SK-N-SH (cell line): ENCODE measurements at regions not wholly inside any gene's neighbourhood (a gene's known extent, or its start where the extent isn't known, plus 50 kb on each side); places are given as distances from the start of the nearest gene placed in this dataset.

Experiments used
- CTCF ChIA-PET: fragments of 300-600, 350-600 bp; formaldehyde crosslinking; extraction: SDS; loops from one replicate; lab custom pipeline; 2021; lab: Yijun Ruan, JAX
- POLR2A ChIA-PET: fragments of 350-600 bp; sonication (Branson Sonifier 250); formaldehyde crosslinking; extraction: SDS; loops from one replicate; lab custom pipeline; 2020; ENCODE audit warnings: antibody characterized with exemption, inconsistent platforms; lab: Yijun Ruan, JAX
- DNase-seq: peaks from one replicate; pipeline ENCODE4 v3.0.0; 2012
- H2AFZ ChIP-seq: fragments of 200-600 bp; sonication (generic); 2 replicates; pipeline ENCODE4 v1.8.1; 2016; ENCODE audit warnings: antibody characterized with exemption, mild to moderate bottlenecking, low read depth
- H3F3A ChIP-seq: fragments of 200-600 bp; sonication (generic); replicated peaks from 2 replicates; pipeline ENCODE3; 2016; ENCODE audit warnings: antibody characterized with exemption, mild to moderate bottlenecking; ENCODE audit not compliant: insufficient read depth
- H3K27ac ChIP-seq, 2 experiments: fragments of 200-500 bp in 1 of 2; fragments of 200-600 bp in 1 of 2; sonication (Bioruptor generic) in 1 of 2; sonication (generic), shearing (Covaris generic) in 1 of 2; 2 replicates each; pipeline versions ENCODE4 v1.5.1 to v1.6.1; 2014 to 2016; ENCODE audit warnings: low read depth in 2 of 2, inconsistent platforms in 1 of 2, low read length in 1 of 2, mild to moderate bottlenecking in 1 of 2, mixed read lengths in 1 of 2
- H3K27me3 ChIP-seq: fragments of 200-600 bp; sonication (generic), shearing (Covaris generic); 2 replicates; pipeline ENCODE4 v1.6.1; 2016; ENCODE audit warnings: mixed run types; ENCODE audit not compliant: insufficient read depth
- H3K36me3 ChIP-seq, 2 experiments: fragments of 200-500 bp in 1 of 2; fragments of 200-600 bp in 1 of 2; sonication (Bioruptor generic) in 1 of 2; sonication (generic) in 1 of 2; replicated peaks in 1 of 2; 2 replicates each; pipeline versions ENCODE3 to v1.5.1; 2014 to 2016; ENCODE audit warnings: low read length in 1 of 2, mild to moderate bottlenecking in 1 of 2; ENCODE audit not compliant: insufficient read depth in 2 of 2, control insufficient read depth in 1 of 2
- H3K4me1 ChIP-seq, 2 experiments: fragments of 200-500 bp in 1 of 2; fragments of 200-600 bp in 1 of 2; sonication (Bioruptor generic) in 1 of 2; sonication (generic), shearing (Covaris generic) in 1 of 2; 2 replicates each; pipeline versions ENCODE4 v1.5.1 to v1.6.1; 2014 to 2016; ENCODE audit warnings: low read depth in 1 of 2, low read length in 1 of 2, mixed run types in 1 of 2; ENCODE audit not compliant: insufficient read depth in 2 of 2, control insufficient read depth in 1 of 2
- H3K4me2 ChIP-seq: fragments of 200-600 bp; sonication (generic), shearing (Covaris generic); 2 replicates; pipeline ENCODE4 v1.6.1; 2017; ENCODE audit warnings: mixed run types
- H3K4me3 ChIP-seq, 2 experiments: fragments of 200-500 bp in 1 of 2; fragments of 200-600 bp in 1 of 2; sonication (Bioruptor generic) in 1 of 2; sonication (generic), shearing (Covaris generic) in 1 of 2; 2 replicates each; pipeline versions ENCODE4 v1.5.1 to v1.8.1; 2014 to 2016; ENCODE audit warnings: low read depth in 2 of 2, inconsistent platforms in 1 of 2, low read length in 1 of 2, mild to moderate bottlenecking in 1 of 2, mixed read lengths in 1 of 2, moderate library complexity in 1 of 2
- H3K79me2 ChIP-seq: fragments of 200-600 bp; sonication (generic); 2 replicates; pipeline ENCODE4 v1.8.1; 2017; ENCODE audit warnings: mild to moderate bottlenecking; ENCODE audit not compliant: insufficient read depth
- H3K9ac ChIP-seq: fragments of 200-600 bp; sonication (generic); 2 replicates; pipeline ENCODE4 v1.6.1; 2017; ENCODE audit warnings: mixed run types
- H3K9me2 ChIP-seq: fragments of 200-600 bp; sonication (generic); 2 replicates; pipeline ENCODE4 v1.6.1; 2017; ENCODE audit warnings: mixed run types
- H3K9me3 ChIP-seq: fragments of 200-600 bp; sonication (generic); 2 replicates; pipeline ENCODE4 v1.6.1; 2017; ENCODE audit warnings: mixed run types, mild to moderate bottlenecking, moderate library complexity
- H4K20me1 ChIP-seq: fragments of 200-600 bp; sonication (generic); 2 replicates; pipeline ENCODE4 v1.6.1; 2017; ENCODE audit warnings: mild to moderate bottlenecking, mixed run types; ENCODE audit not compliant: insufficient read depth
- CHD2 ChIP-seq: fragments of 150-350 bp; IDR thresholded peaks from 2 replicates; pipeline ENCODE4 v1.6.1; 2018; ENCODE audit warnings: low read length; ENCODE audit not compliant: partially characterized antibody
- ELF1 ChIP-seq: IDR thresholded peaks from 2 replicates; pipeline ENCODE4 v1.4.0; 2012
- EP300 ChIP-seq, 2 experiments: IDR thresholded peaks; 2 replicates each; pipeline versions ENCODE4 v1.4.0 to v1.6.1; 2012; ENCODE audit warnings: borderline replicate concordance in 1 of 2, low read depth in 1 of 2, low read length in 1 of 2
- EZH2phosphoT487 ChIP-seq: fragments of 200-600 bp; sonication (generic); IDR thresholded peaks from 2 replicates; pipeline ENCODE4 v1.6.1; 2017; ENCODE audit warnings: low read depth, mixed run types, mild to moderate bottlenecking, antibody characterized with exemption, moderate library complexity, borderline replicate concordance
- FOSL2 ChIP-seq: IDR thresholded peaks from 2 replicates; pipeline ENCODE4 v1.4.0; 2012; ENCODE audit warnings: low read depth, mild to moderate bottlenecking, moderate library complexity, borderline replicate concordance
- FOXM1 ChIP-seq: IDR thresholded peaks from 2 replicates; pipeline ENCODE4 v1.4.0; 2012; ENCODE audit warnings: low read depth, mild to moderate bottlenecking
- GABPA ChIP-seq: IDR thresholded peaks from 2 replicates; pipeline ENCODE4 v1.4.0; 2012; ENCODE audit warnings: low read depth, mild to moderate bottlenecking
- GATA2 ChIP-seq: sonication (generic); formaldehyde crosslinking; IDR thresholded peaks from 2 replicates; pipeline ENCODE4 v1.5.0; 2020; ENCODE audit warnings: mild to moderate bottlenecking, missing genetic modification reagents
- IRF3 ChIP-seq: fragments of 150-350 bp; IDR thresholded peaks from 2 replicates; pipeline ENCODE4 v1.6.1; 2016; ENCODE audit warnings: mild to moderate bottlenecking, low read depth, low read length
- MAX ChIP-seq: IDR thresholded peaks from 2 replicates; pipeline ENCODE4 v1.4.0; 2012; ENCODE audit warnings: low read depth
- MEF2A ChIP-seq: IDR thresholded peaks from 2 replicates; pipeline ENCODE4 v1.4.0; 2012; ENCODE audit warnings: low read depth, borderline replicate concordance
- RAD21 ChIP-seq: IDR thresholded peaks from 2 replicates; pipeline ENCODE4 v1.6.1; 2012; ENCODE audit warnings: mild to moderate bottlenecking, low read length
- RXRA ChIP-seq: IDR thresholded peaks from 2 replicates; pipeline ENCODE4 v1.4.0; 2012; ENCODE audit warnings: low read depth, mild to moderate bottlenecking, borderline replicate concordance
- SMC3 ChIP-seq: IDR thresholded peaks from 2 replicates; pipeline ENCODE4 v1.6.1; 2012; ENCODE audit warnings: low read depth, low read length, improper control_type of control experiment
- TEAD4 ChIP-seq: IDR thresholded peaks from 2 replicates; pipeline ENCODE4 v1.4.0; 2012; ENCODE audit warnings: mild to moderate bottlenecking, borderline replicate concordance; ENCODE audit not compliant: insufficient read depth
- USF1 ChIP-seq: IDR thresholded peaks from 2 replicates; pipeline ENCODE4 v1.4.0; 2012; ENCODE audit warnings: low read depth, borderline replicate concordance
- YY1 ChIP-seq: IDR thresholded peaks from 2 replicates; pipeline ENCODE4 v1.4.0; 2012; ENCODE audit warnings: low read depth, mild to moderate bottlenecking
- ZBTB33 ChIP-seq: IDR thresholded peaks from 2 replicates; pipeline ENCODE4 v1.4.0; 2012; ENCODE audit warnings: low read depth, borderline replicate concordance
- WGBS: methylation state at CpG from one replicate; pipeline ENCODE4 v1.1.6; 2017; ENCODE audit warnings: low lambda C conversion rate; 5-methylcytosine and 5-hydroxymethylcytosine counted together
- TF ChIP-seq, protein P1 (sequence below): IDR thresholded peaks from 2 replicates; pipeline ENCODE4 v1.6.1; 2012; ENCODE audit warnings: mild to moderate bottlenecking, low read depth, low read length, moderate library complexity
- TF ChIP-seq, protein P2 (sequence below): IDR thresholded peaks from 2 replicates; pipeline ENCODE4; 2012

DNA sequence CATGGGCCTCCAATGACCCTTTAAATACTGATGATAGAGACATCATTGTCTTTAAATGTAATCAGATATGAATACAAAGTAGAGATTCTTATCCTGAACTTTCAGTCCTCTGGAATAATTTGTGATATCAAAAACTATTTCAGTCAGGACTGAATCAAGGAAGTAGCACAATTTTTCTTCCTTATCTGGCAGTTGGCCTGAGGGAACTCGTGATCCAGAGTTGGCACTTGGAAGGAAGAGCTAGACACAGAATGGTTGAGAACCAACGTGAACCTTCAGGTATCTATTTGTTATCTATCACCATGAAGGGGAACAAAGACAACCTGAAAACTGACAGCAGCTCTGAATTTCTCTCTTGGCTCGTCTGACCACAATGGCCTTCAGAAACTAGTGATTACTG is 269.3 kb downstream of the PRDM9 start:
- ChIA-PET POLR2A (no interaction called here), CTCF (no interaction called here)
- no peak for DNase-seq
- no peaks in the 10 kb centered on the region for H3K9me2 ChIP-seq
- H3K9me3 ChIP-seq, result no peaks in the 10 kb centered on the region
- H3K9ac ChIP-seq, result no peak overlapping the region
- no peak for TF ChIP-seq GABPA
- TF ChIP-seq RXRA, result no peak
- TF ChIP-seq USF1, result no peak
- no peak for TF ChIP-seq RAD21
- TF ChIP-seq CHD2, result no peak
- TF ChIP-seq YY1, result no peak
- TF ChIP-seq FOXM1, result no peak
- no peak for TF ChIP-seq GATA2 (CRISPR knock-in tag)
- TF ChIP-seq FOSL2, result no peak
- no peak for TF ChIP-seq ZBTB33
- no peak for TF ChIP-seq SMC3
- TF ChIP-seq EP300 (IDR thresholded peaks at IDR 0.05; ENCODE audit: borderline replicate concordance in 1 of 2, low read depth in 1 of 2, low read length in 1 of 2), result no peak
- no peak for TF ChIP-seq IRF3
- TF ChIP-seq MAX, result no peak
- no peak for TF ChIP-seq ELF1
- TF ChIP-seq MEF2A, result no peak
- TF ChIP-seq, protein P1, sequence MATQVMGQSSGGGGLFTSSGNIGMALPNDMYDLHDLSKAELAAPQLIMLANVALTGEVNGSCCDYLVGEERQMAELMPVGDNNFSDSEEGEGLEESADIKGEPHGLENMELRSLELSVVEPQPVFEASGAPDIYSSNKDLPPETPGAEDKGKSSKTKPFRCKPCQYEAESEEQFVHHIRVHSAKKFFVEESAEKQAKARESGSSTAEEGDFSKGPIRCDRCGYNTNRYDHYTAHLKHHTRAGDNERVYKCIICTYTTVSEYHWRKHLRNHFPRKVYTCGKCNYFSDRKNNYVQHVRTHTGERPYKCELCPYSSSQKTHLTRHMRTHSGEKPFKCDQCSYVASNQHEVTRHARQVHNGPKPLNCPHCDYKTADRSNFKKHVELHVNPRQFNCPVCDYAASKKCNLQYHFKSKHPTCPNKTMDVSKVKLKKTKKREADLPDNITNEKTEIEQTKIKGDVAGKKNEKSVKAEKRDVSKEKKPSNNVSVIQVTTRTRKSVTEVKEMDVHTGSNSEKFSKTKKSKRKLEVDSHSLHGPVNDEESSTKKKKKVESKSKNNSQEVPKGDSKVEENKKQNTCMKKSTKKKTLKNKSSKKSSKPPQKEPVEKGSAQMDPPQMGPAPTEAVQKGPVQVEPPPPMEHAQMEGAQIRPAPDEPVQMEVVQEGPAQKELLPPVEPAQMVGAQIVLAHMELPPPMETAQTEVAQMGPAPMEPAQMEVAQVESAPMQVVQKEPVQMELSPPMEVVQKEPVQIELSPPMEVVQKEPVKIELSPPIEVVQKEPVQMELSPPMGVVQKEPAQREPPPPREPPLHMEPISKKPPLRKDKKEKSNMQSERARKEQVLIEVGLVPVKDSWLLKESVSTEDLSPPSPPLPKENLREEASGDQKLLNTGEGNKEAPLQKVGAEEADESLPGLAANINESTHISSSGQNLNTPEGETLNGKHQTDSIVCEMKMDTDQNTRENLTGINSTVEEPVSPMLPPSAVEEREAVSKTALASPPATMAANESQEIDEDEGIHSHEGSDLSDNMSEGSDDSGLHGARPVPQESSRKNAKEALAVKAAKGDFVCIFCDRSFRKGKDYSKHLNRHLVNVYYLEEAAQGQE, result no peak
- TF ChIP-seq, protein P2, sequence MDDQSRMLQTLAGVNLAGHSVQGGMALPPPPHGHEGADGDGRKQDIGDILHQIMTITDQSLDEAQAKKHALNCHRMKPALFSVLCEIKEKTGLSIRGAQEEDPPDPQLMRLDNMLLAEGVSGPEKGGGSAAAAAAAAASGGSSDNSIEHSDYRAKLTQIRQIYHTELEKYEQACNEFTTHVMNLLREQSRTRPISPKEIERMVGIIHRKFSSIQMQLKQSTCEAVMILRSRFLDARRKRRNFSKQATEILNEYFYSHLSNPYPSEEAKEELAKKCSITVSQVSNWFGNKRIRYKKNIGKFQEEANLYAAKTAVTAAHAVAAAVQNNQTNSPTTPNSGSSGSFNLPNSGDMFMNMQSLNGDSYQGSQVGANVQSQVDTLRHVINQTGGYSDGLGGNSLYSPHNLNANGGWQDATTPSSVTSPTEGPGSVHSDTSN, result no peak
- no peak for TF ChIP-seq TEAD4
- TF ChIP-seq EZH2phosphoT487, result no peak
- no peaks in the 10 kb centered on the region for H3F3A ChIP-seq
- no peaks in the 10 kb centered on the region for H3K36me3 ChIP-seq
- H3K27me3 ChIP-seq, result no peaks in the 10 kb centered on the region
- no peak overlapping the region for H3K4me3 ChIP-seq
- H3K4me1 ChIP-seq, result no peaks in the 10 kb centered on the region
- no peak overlapping the region for H2AFZ ChIP-seq
- H4K20me1 ChIP-seq, result no peaks in the 10 kb centered on the region
- no peak overlapping the region for H3K27ac ChIP-seq
- H3K79me2 ChIP-seq, result no peaks in the 10 kb centered on the region
- no peak overlapping the region for H3K4me2 ChIP-seq
- 0% methylated on average over 3 of the region's 3 CpGs for WGBS
